ENCODE measurements at regions not wholly inside any gene's neighbourhood (a gene's known extent, or its start where the extent isn't known, plus 50 kb on each side); places are given as distances from the start of the nearest gene placed in this dataset.
"Not testable (repeated sequence)": the region's sequence is repeated elsewhere in the genome, so short reads cannot be mapped to it uniquely, and the experiment has no call there.

GRCh38 chr19:14297883-14298576 lies 83.2 kb upstream of the ADGRE5 start:
- TF ChIP-seq CTCFL (IDR thresholded peaks at IDR 0.05; ENCODE audit: borderline replicate concordance, insufficient read depth, low read depth, low read length, poor library complexity, severe bottlenecking); ELF4 (CRISPR knock-in tag; IDR thresholded peaks at IDR 0.05); EWSR1 (IDR thresholded peaks at IDR 0.05; ENCODE audit: borderline replicate concordance, low read depth, partially characterized antibody); U2AF1 (optimal IDR thresholded peaks at IDR 0.05; ENCODE audit: low read depth, low read length); CHD2 (IDR thresholded peaks at IDR 0.05; ENCODE audit: low read depth, low read length); SREBF2 (CRISPR knock-in tag; IDR thresholded peaks at IDR 0.05); SMC3 (conservative IDR thresholded peaks at IDR 0.05; ENCODE audit: insufficient read depth, low read depth, low read length): not testable (repeated sequence)
- TF ChIP-seq, protein P1, sequence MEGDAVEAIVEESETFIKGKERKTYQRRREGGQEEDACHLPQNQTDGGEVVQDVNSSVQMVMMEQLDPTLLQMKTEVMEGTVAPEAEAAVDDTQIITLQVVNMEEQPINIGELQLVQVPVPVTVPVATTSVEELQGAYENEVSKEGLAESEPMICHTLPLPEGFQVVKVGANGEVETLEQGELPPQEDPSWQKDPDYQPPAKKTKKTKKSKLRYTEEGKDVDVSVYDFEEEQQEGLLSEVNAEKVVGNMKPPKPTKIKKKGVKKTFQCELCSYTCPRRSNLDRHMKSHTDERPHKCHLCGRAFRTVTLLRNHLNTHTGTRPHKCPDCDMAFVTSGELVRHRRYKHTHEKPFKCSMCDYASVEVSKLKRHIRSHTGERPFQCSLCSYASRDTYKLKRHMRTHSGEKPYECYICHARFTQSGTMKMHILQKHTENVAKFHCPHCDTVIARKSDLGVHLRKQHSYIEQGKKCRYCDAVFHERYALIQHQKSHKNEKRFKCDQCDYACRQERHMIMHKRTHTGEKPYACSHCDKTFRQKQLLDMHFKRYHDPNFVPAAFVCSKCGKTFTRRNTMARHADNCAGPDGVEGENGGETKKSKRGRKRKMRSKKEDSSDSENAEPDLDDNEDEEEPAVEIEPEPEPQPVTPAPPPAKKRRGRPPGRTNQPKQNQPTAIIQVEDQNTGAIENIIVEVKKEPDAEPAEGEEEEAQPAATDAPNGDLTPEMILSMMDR (IDR thresholded peaks at IDR 0.05 in 2 of 3, conservative IDR thresholded peaks at IDR 0.05 in 1 of 3; ENCODE audit: insufficient read depth in 2 of 3, low read depth in 1 of 3, low read length in 3 of 3), result not testable (repeated sequence)

Measured in K562 (cell line).